Gastroesophageal sphincter (tissue), 3 donors: ENCODE measurements at regions not wholly inside any gene's neighbourhood (a gene's known extent, or its start where the extent isn't known, plus 50 kb on each side); places are given as distances from the start of the nearest gene placed in this dataset.

Experiments used
- EP300 ChIP-seq: sonication (generic); formaldehyde crosslinking; IDR thresholded peaks from one replicate; pipeline ENCODE4 v1.6.1; 2017; ENCODE audit warnings: antibody characterized with exemption, mild to moderate bottlenecking
- POLR2A ChIP-seq, 2 donors: fragments of 450-650 bp; IDR thresholded peaks; one replicate each; pipeline ENCODE4 v1.6.1; 2017; ENCODE audit warnings: antibody characterized with exemption in 2 of 2, mild to moderate bottlenecking in 2 of 2, moderate library complexity in 1 of 2
- POLR2AphosphoS5 ChIP-seq: sonication (generic); formaldehyde crosslinking; IDR thresholded peaks from one replicate; pipeline ENCODE4 v1.6.1; 2017; ENCODE audit warnings: antibody characterized with exemption
- TF ChIP-seq, protein P1 (sequence below), 4 experiments: fragments of 200-600 bp in 2 of 4; fragments of 450-650 bp in 2 of 4; sonication (generic) in 1 of 4; IDR thresholded peaks; one replicate each; pipeline ENCODE4 v1.5.1; 2017 to 2019; ENCODE audit warnings: antibody characterized with exemption in 4 of 4, mild to moderate bottlenecking in 2 of 4, moderate library complexity in 2 of 4

DNA sequence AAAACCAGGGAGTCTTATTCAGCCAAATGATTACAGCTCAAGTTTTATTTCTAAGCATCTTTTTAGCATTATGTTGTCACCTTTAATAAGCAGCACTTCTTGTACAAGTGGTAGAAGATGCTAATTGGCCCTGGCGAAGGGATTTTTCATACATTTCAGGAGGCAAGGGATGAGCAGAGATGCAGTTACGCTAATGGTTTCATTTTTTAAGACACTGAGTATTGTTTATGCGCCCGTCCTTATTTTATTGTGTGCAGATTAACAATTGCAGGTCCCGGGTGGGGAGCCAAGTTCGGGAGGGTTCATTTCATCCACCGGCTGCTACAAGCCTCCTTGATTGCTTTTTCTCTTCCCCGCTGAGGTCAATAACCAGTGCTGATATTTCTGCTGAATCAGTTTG, 350.4 kb upstream of the FOXK1 start:
- TF ChIP-seq POLR2AphosphoS5 (no peak), POLR2A (IDR thresholded peaks at IDR 0.05) (no peak), EP300 (no peak)
- TF ChIP-seq, protein P1, sequence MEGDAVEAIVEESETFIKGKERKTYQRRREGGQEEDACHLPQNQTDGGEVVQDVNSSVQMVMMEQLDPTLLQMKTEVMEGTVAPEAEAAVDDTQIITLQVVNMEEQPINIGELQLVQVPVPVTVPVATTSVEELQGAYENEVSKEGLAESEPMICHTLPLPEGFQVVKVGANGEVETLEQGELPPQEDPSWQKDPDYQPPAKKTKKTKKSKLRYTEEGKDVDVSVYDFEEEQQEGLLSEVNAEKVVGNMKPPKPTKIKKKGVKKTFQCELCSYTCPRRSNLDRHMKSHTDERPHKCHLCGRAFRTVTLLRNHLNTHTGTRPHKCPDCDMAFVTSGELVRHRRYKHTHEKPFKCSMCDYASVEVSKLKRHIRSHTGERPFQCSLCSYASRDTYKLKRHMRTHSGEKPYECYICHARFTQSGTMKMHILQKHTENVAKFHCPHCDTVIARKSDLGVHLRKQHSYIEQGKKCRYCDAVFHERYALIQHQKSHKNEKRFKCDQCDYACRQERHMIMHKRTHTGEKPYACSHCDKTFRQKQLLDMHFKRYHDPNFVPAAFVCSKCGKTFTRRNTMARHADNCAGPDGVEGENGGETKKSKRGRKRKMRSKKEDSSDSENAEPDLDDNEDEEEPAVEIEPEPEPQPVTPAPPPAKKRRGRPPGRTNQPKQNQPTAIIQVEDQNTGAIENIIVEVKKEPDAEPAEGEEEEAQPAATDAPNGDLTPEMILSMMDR (IDR thresholded peaks at IDR 0.05) = no peak
